Heart left ventricle (tissue), 13 donors: ENCODE measurements at regions not wholly inside any gene's neighbourhood (a gene's known extent, or its start where the extent isn't known, plus 50 kb on each side); places are given as distances from the start of the nearest gene placed in this dataset.

Experiments used
- CTCF ChIP-seq, 12 donors: fragments of 200-600 bp; sonication (generic) in 4 of 12; IDR thresholded peaks; one replicate each; pipeline versions ENCODE4 v1.5.0 to v1.8.0; 2018 to 2022; ENCODE audit warnings: antibody characterized with exemption in 12 of 12, mild to moderate bottlenecking in 5 of 12
- POLR2A ChIP-seq, 2 donors: fragments of 450-650 bp; IDR thresholded peaks; one replicate each; pipeline ENCODE4 v1.6.1; 2017; ENCODE audit warnings: antibody characterized with exemption in 2 of 2, mild to moderate bottlenecking in 2 of 2, moderate library complexity in 2 of 2
- donor health status: ischemic (EF 13 %, LVEDD 7.1; RV severe dilation, severe dysfunction).
- donor health status: DM: no; HTN: yes; CAD: no.
- donor health status: DM: no; HTN: no; CAD: no.
- donor health status: ischemic (EF 25% LVEDD 6.9; RV normal size, moderate dysfunction).
- donor health status: ischemic (EF 25% LVEDD 5.7; RV mildly dilated, moderate dysfunction).
- donor health status: ischemic (EF 35%, LVEDD 5.7; RV mildly dilated, moderate dysfunction).
- donor health status: nonischemic (EF 11% LVEDD 7.7; RV severe dilation, severe dysfunction).
- donor health status: DM: yes; HTN: yes; CAD: no.
- donor health status: PGD.
- donor health status: ischemic (EF 29% LVEDD 5.4; RV normal size, mild dysfunction).
- donor health status: nonischemic (EF 23%, LVEDD 6.1; RV moderate dilation, normal function).

- TF ChIP-seq CTCF (IDR thresholded peaks at IDR 0.05) (no peak), POLR2A (IDR thresholded peaks at IDR 0.05) (no peak)
Observed at GRCh38 chr4:126776361-126776760, 856.4 kb upstream of the INTU start.
